ENCODE measurements at regions not wholly inside any gene's neighbourhood (a gene's known extent, or its start where the extent isn't known, plus 50 kb on each side); places are given as distances from the start of the nearest gene placed in this dataset.
A peak's percentile ranks its signal among the peaks of the same experiment; 100 is the strongest.

GRCh38 chr10:110416776-110417711, 80.7 kb upstream of the DUSP5 start:
- Mint-ChIP-seq H3K4me3 (peak overlapping the region in 2 of 5 donors; percentile 12 to 21), H3K27me3 (ENCODE audit: low read depth in 3 of 3) (peaks cover 7 to 15% (median 14%) of the 10 kb centered on the region in 3 donors), H3K27ac (no peak overlapping the region), H3K36me3 (peaks cover 0 to 7% (median 0%) of the 10 kb centered on the region in 3 donors), H3K4me1 (peaks cover 81 to 82% of the 10 kb centered on the region in 2 donors), H3K9me3 (no peaks in the 10 kb centered on the region)
- no peak for DNase-seq

GRCh38 chr10:110418218-110418617, 79.5 kb upstream of the DUSP5 start:
- H3K36me3 Mint-ChIP-seq, result peaks cover 0 to 7% (median 0%) of the 10 kb centered on the region in 3 donors
- H3K27ac Mint-ChIP-seq, result no peak overlapping the region
- no peak for DNase-seq
- peaks cover 7 to 15% (median 9%) of the 10 kb centered on the region in 3 donors for H3K27me3 Mint-ChIP-seq (ENCODE audit: low read depth in 3 of 3)
- H3K4me1 Mint-ChIP-seq, result peaks cover 70 to 71% of the 10 kb centered on the region in 2 donors
- peak overlapping the region in 1 of 5 donors; percentile 8 for H3K4me3 Mint-ChIP-seq
- no peaks in the 10 kb centered on the region for H3K9me3 Mint-ChIP-seq

DNA sequence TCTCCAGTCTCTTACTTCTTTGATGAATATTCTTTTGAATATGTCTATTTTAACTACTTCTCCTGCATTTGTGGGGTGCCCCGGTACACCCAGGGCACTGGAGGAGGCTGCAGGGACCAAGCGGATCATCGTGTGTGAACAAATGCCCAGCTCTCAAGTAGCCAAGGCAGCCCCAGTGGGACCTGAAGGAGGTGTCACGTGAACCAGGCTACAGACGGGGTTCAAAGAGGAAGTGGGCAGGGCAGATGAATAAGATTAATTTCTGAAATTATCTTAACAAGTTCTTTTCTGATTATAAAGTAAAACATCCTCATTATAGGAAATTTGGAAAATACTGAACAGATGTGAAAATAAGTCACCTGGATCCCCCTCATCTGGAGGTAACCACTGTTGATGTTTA, 78.4 kb upstream of the DUSP5 start:
- Mint-ChIP-seq H3K4me1 (peaks cover 60 to 61% of the 10 kb centered on the region in 2 donors), H3K36me3 (peaks cover 0 to 7% (median 0%) of the 10 kb centered on the region in 3 donors), H3K9me3 (no peaks in the 10 kb centered on the region), H3K4me3 (peak overlapping the region in 2 of 5 donors; percentile 26 to 60), H3K27ac (no peak overlapping the region), H3K27me3 (ENCODE audit: low read depth in 3 of 3) (peaks cover 7 to 12% (median 8%) of the 10 kb centered on the region in 3 donors)
- no peak for DNase-seq

DNA sequence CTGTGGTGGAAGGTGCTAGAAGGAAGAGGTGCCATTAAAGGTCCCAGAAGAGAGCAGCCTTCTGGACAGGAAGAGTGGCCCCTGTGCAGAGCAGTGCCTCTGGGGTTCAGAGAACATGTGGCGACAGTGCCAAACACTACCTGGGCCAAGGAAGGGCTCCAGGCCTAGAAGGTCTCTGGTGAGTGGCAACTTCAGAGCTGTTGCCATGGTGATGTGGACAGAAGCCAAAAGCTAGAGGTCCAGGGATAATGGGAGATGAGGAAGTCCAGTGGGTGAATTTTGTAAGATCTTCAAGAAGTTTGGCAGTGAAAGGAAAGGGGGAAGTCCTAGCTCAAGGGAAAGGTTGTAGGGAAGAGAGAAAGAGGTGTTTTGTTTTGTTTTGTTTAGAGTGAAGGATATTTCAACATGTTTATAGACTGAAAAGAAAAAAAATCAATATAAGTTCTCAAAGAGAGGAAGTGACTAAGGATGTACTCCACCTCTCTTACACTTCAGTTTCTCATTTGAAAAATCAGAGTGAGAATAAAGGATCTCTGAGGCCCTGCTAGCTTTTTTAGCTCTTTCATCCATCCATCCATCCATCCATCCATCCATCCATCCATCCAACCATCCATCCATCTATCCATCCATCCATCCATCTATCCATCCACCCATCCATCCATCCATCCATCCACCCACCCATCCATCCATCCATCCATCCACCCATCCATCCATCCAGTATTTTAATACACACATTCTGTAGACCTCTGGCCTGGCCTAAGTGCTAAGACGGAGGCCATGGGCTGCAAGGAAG, 77.1 kb upstream of the DUSP5 start:
- H3K36me3 Mint-ChIP-seq, result peaks cover 0 to 7% (median 0%) of the 10 kb centered on the region in 3 donors
- H3K27me3 Mint-ChIP-seq (ENCODE audit: low read depth in 3 of 3), result peaks cover 0 to 2% (median 1%) of the 10 kb centered on the region in 3 donors
- no peaks in the 10 kb centered on the region for H3K9me3 Mint-ChIP-seq
- H3K4me1 Mint-ChIP-seq, result peaks cover 48 to 50% of the 10 kb centered on the region in 2 donors
- peak overlapping the region; percentile 1 to 56 (median 26) for H3K27ac Mint-ChIP-seq
- H3K4me3 Mint-ChIP-seq, result peak overlapping the region; percentile 19 to 64 (median 55)
- peak in 1 of 3 donors; percentile 16 for DNase-seq

DNA sequence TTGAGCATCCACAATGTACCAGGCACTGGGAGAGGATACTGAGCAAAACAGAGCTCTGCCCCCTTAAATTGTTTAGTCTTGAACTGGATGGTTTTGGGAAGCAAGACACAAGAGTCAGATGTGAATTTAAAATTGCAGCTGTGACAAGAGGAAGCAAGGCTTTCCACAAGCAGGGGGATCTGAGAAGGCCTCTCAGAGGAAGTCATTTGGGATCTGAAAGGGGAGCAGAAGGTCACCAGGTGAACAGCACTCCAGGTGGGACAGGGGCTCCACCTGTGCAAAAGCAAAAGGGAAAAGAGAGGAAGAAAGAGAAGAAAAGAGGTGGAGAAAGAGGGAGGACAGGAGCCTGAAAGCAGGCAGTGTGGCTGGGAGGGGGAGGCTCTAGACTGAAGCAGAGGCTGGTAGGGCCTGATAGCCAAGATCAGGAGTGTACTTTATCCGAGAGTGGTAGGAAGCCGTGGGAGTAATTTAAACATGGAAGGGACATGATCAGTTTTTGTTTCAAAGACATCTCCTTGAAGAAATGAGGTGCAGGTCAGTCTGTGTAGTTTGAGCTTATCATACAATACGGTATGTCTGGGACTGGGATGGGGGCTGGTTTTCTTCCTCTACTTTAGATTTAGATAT, 76.1 kb upstream of the DUSP5 start:
- H3K9me3 Mint-ChIP-seq, result no peaks in the 10 kb centered on the region
- peak overlapping the region in 2 of 5 donors; percentile 42 to 64 for H3K4me3 Mint-ChIP-seq
- no peak for DNase-seq
- peaks cover 0 to 2% (median 0%) of the 10 kb centered on the region in 3 donors for H3K27me3 Mint-ChIP-seq (ENCODE audit: low read depth in 3 of 3)
- H3K4me1 Mint-ChIP-seq, result peaks cover 49% of the 10 kb centered on the region in 2 donors
- peak overlapping the region in 3 of 6 donors; percentile 27 to 55 (median 40) for H3K27ac Mint-ChIP-seq
- H3K36me3 Mint-ChIP-seq, result peaks cover 0 to 7% (median 0%) of the 10 kb centered on the region in 3 donors

- Mint-ChIP-seq H3K4me1 (peaks cover 41 to 51% of the 10 kb centered on the region in 2 donors), H3K4me3 (no peak overlapping the region), H3K9me3 (no peaks in the 10 kb centered on the region), H3K27me3 (ENCODE audit: low read depth in 3 of 3) (peaks cover 0 to 2% (median 0%) of the 10 kb centered on the region in 3 donors), H3K27ac (peak overlapping the region in 1 of 6 donors; percentile 71), H3K36me3 (peaks cover 0 to 7% (median 0%) of the 10 kb centered on the region in 3 donors)
- DNase-seq, result no peak
Measured at GRCh38 chr10:110422548-110422947, 75.2 kb upstream of the DUSP5 start.

- DNase-seq, result no peak
- Mint-ChIP-seq H3K27ac (no peak overlapping the region), H3K36me3 (peaks cover 0 to 7% (median 0%) of the 10 kb centered on the region in 3 donors), H3K27me3 (ENCODE audit: low read depth in 3 of 3) (peaks cover 0 to 3% (median 0%) of the 10 kb centered on the region in 3 donors), H3K9me3 (no peaks in the 10 kb centered on the region), H3K4me1 (peaks cover 37 to 45% of the 10 kb centered on the region in 2 donors), H3K4me3 (no peak overlapping the region)
Measured at GRCh38 chr10:110423650-110424049, 74.1 kb upstream of the DUSP5 start.

DNA sequence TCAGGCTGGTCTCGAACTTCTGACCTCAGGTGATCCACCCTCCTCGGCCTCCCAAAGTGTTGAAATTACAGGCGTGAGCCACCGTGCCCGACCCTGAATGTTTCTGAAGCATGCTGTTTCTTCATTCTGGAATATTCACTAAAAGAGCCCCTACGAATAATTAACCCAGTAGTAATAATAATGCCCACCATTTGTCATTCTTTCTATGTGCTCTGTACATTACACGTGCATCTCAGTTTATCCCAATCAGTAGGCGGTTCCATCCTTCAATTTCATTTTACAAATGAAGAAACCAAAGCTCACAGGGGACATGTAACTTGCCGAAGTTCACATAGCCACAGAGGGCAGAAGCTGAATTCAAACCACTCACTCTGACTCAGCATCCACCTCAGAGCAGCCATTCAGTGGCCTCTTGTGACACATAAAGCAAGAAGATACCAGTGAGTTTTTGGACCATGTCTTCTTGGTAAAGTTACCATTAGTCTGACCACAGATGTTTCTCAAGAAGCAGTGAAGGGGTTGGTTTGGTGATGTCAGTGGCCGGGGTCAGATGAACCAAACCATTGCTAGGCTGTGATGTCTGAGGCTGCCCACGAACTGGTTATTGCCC, 71.9 kb upstream of the DUSP5 start:
- DNase-seq, result peak in 2 of 3 donors; percentile 21 to 41
- peak overlapping the region in 4 of 6 donors; percentile 21 to 80 (median 56) for H3K27ac Mint-ChIP-seq
- H3K9me3 Mint-ChIP-seq, result peaks cover 0 to 2% (median 0%) of the 10 kb centered on the region in 6 donors
- peak overlapping the region in 2 of 5 donors; percentile 41 to 56 for H3K4me3 Mint-ChIP-seq
- peaks cover 27 to 31% of the 10 kb centered on the region in 2 donors for H3K4me1 Mint-ChIP-seq
- H3K27me3 Mint-ChIP-seq (ENCODE audit: low read depth in 3 of 3), result peaks cover 0 to 2% (median 2%) of the 10 kb centered on the region in 3 donors
- H3K36me3 Mint-ChIP-seq, result no peaks in the 10 kb centered on the region

- peak overlapping the region in 4 of 6 donors; percentile 21 to 80 (median 37) for H3K27ac Mint-ChIP-seq
- peaks cover 0 to 2% (median 2%) of the 10 kb centered on the region in 3 donors for H3K27me3 Mint-ChIP-seq (ENCODE audit: low read depth in 3 of 3)
- H3K9me3 Mint-ChIP-seq, result peaks cover 0 to 2% (median 0%) of the 10 kb centered on the region in 6 donors
- H3K4me3 Mint-ChIP-seq, result no peak overlapping the region
- no peaks in the 10 kb centered on the region for H3K36me3 Mint-ChIP-seq
- peaks cover 25 to 28% of the 10 kb centered on the region in 2 donors for H3K4me1 Mint-ChIP-seq
- DNase-seq, result no peak
Measured at GRCh38 chr10:110426294-110427181, 71.2 kb upstream of the DUSP5 start.

DNA sequence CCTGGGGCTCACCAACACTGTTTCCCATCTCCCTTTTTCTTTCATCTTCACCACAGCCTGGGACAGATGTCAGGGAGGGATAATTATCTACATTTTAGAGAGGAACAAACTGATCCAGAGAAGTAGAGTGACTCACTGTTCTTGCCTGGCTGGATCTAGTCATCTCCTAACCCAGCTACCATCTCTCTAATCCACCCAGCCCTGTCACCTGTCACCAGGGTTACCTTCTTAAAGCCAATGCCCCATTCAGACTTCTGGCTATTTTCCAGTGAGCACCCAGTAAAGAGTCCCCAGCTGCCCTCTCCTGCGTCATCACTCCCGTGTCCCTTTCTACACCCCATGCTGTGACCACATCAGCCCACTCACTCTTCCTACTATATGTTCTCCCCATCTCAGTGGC, 68.4 kb upstream of the DUSP5 start:
- Mint-ChIP-seq H3K27ac (peak overlapping the region in 1 of 6 donors; percentile 63), H3K9me3 (peaks cover 0 to 2% (median 0%) of the 10 kb centered on the region in 6 donors), H3K27me3 (ENCODE audit: low read depth in 3 of 3) (peaks cover 0 to 2% (median 2%) of the 10 kb centered on the region in 3 donors), H3K4me1 (peaks cover 43% of the 10 kb centered on the region in 2 donors), H3K4me3 (no peak overlapping the region), H3K36me3 (no peaks in the 10 kb centered on the region)
- no peak for DNase-seq

DNA sequence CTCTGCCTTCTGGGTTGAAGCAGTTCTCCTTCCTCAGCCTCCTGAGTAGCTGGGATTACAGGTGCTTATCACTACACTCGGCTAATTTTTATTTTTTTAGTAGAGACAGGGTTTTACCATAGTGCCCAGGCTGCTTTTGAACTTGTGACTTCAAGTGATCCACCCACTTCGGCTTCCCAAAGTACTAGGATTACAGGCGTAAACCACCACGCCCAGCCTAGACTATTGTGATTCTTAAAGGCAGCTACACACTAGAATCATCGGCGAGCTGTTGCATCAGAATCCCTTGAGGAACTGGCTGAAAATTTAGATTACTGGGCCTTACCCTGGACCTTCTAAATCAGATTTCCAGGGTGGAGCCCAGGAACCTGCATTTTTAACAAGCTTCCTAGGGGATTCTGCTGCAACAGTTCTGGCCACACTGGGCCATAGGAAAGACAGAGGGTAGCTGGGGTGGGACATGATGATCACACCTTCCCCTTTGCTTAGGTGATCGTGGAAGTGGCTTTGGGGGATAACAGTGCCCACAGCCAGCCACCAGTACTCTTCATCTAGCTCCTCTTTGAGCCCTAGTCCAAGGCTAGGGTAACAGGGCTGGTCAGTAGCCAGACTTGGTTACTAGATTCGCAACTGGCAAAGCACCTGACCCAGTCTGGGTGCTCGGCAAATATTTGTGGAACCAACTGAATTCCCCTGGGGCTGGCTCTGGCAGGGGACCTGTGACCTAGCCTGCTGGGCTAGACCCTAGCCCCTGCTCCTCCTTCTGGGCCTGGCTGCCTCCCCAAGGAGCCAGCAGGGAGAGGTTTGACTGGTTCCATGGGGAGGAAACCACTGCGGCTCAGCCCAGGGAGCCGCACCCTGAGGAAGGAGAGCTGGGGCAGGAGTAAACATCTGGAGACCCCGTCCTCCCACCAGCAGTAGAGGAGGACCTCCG, 67.1 kb upstream of the DUSP5 start:
- Mint-ChIP-seq H3K36me3 (no peaks in the 10 kb centered on the region), H3K4me3 (no peak overlapping the region), H3K9me3 (peaks cover 0 to 2% (median 0%) of the 10 kb centered on the region in 6 donors), H3K4me1 (peaks cover 40 to 41% of the 10 kb centered on the region in 2 donors), H3K27ac (no peak overlapping the region), H3K27me3 (ENCODE audit: low read depth in 3 of 3) (peaks cover 0 to 2% (median 2%) of the 10 kb centered on the region in 3 donors)
- DNase-seq, result no peak
